HAP-1 (cell line): ENCODE measurements at regions not wholly inside any gene's neighbourhood (a gene's known extent, or its start where the extent isn't known, plus 50 kb on each side); places are given as distances from the start of the nearest gene placed in this dataset.

Experiments used
- DNase-seq, 2 experiments: peaks; one replicate each; pipeline ENCODE4 v3.0.0-alpha.2; 2016 to 2020; ENCODE audit warnings: low spot score in 2 of 2
- H3K27me3 ChIP-seq: fragments of 250-450 bp; sonication (Bioruptor Pico); 2 replicates; pipeline ENCODE4 v1.5.1; 2020; ENCODE audit warnings: low read depth, mild to moderate bottlenecking, moderate library complexity
- H3K36me3 ChIP-seq: fragments of 250-450 bp; sonication (Bioruptor Pico); replicated peaks from 2 replicates; pipeline ENCODE4 v1.5.1; 2020; ENCODE audit warnings: mild to moderate bottlenecking
- H3K4me1 ChIP-seq: fragments of 250-450 bp; sonication (Bioruptor Pico); 2 replicates; pipeline ENCODE4 v1.5.1; 2020; ENCODE audit warnings: mild to moderate bottlenecking
- H3K4me3 ChIP-seq: fragments of 250-450 bp; sonication (Bioruptor Pico); 2 replicates; pipeline ENCODE4 v1.5.1; 2020; ENCODE audit warnings: mild to moderate bottlenecking, moderate library complexity
- H3K9me3 ChIP-seq: fragments of 250-450 bp; sonication (Bioruptor Pico); 2 replicates; pipeline ENCODE4 v1.5.1; 2020; ENCODE audit warnings: mild to moderate bottlenecking, moderate library complexity
- in situ Hi-C: fragments of 300-500 bp; cut with MboI; formaldehyde crosslinking; loops from 3 replicates; pipeline ENCODE4 v1.14.3; 2020; ENCODE audit warnings: low sequenced_read_pairs, inconsistent platforms, mixed read lengths

DNA sequence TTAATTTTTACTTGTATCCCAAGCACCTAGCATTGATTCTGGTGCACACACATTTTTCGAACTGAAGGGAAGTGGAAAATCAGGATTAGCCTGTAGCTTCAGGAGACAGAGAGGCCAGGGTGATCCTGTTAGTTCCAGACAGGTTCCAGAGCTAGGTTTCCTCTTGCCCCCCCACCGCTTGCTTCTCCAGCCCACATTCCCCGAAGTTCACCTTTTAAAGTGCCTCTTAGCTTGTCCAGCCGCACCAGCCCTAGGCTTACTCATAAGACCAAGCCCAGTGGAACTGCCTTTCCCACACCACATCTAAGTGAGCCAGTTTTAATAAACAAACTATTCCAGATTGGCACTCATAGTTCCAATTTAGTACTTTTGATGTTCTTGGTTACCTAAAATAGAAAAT, 898.6 kb upstream of the KLHL29 start:
- H3K27me3 ChIP-seq: no peaks in the 10 kb centered on the region
- no peak for DNase-seq
- no peaks in the 10 kb centered on the region for H3K36me3 ChIP-seq
- in situ Hi-C loops: no loop called here
- H3K4me1 ChIP-seq: no peaks in the 10 kb centered on the region
- no peak overlapping the region for H3K4me3 ChIP-seq
- no peaks in the 10 kb centered on the region for H3K9me3 ChIP-seq

DNA sequence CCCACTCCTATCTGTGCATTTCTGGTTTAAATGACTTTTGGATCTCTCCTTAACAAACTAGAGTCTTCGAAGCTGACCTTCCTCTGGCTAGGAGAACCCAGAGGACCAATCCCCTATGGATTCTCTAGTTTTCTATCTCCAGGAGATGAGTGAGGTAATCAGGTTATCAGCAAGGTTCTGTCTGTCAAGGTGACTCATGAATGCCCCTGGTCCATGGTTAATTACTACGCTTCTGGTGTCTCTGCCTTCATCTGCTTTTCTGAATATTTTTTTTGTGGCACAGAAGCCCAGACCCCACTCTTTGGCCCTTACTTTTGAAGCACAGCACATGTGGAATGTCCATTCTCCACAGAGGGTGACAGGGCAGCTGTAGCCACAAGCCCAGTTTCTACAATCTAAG, 897.9 kb upstream of the KLHL29 start:
- no peaks in the 10 kb centered on the region for H3K4me1 ChIP-seq
- H3K27me3 ChIP-seq: no peaks in the 10 kb centered on the region
- in situ Hi-C loops: no loop called here
- H3K36me3 ChIP-seq: no peaks in the 10 kb centered on the region
- H3K4me3 ChIP-seq: no peak overlapping the region
- no peak for DNase-seq
- H3K9me3 ChIP-seq: no peaks in the 10 kb centered on the region

- H3K9me3 ChIP-seq: no peaks in the 10 kb centered on the region
- in situ Hi-C loops: no loop called here
These were observed 897.4 kb upstream of the KLHL29 start for GRCh38 chr2:22487541-22487940.

GRCh38 chr2:22491442-22491841, 893.5 kb upstream of the KLHL29 start:
- no peaks in the 10 kb centered on the region for H3K9me3 ChIP-seq
- H3K36me3 ChIP-seq: no peaks in the 10 kb centered on the region
- in situ Hi-C loops: no loop called here
- H3K4me1 ChIP-seq: no peaks in the 10 kb centered on the region
- no peaks in the 10 kb centered on the region for H3K27me3 ChIP-seq
- DNase-seq: no peak
- H3K4me3 ChIP-seq: no peak overlapping the region

More at GRCh38 chr2:22487541-22487940, 897.4 kb upstream of the KLHL29 start:
- no peaks in the 10 kb centered on the region for H3K4me1 ChIP-seq
- no peaks in the 10 kb centered on the region for H3K27me3 ChIP-seq
- no peaks in the 10 kb centered on the region for H3K36me3 ChIP-seq
- no peak overlapping the region for H3K4me3 ChIP-seq
- no peak for DNase-seq

- H3K4me3 ChIP-seq: no peak overlapping the region
- H3K27me3 ChIP-seq: no peaks in the 10 kb centered on the region
- no peaks in the 10 kb centered on the region for H3K36me3 ChIP-seq
- in situ Hi-C loops: no loop called here
- H3K4me1 ChIP-seq: no peaks in the 10 kb centered on the region
- DNase-seq: no peak
- no peaks in the 10 kb centered on the region for H3K9me3 ChIP-seq
These were observed 890.8 kb upstream of the KLHL29 start for GRCh38 chr2:22494156-22494555.

GRCh38 chr2:22497064-22497463, 887.9 kb upstream of the KLHL29 start:
- H3K4me3 ChIP-seq: no peak overlapping the region
- in situ Hi-C loops: no loop called here
- no peaks in the 10 kb centered on the region for H3K36me3 ChIP-seq
- H3K9me3 ChIP-seq: no peaks in the 10 kb centered on the region
- H3K4me1 ChIP-seq: no peaks in the 10 kb centered on the region
- no peaks in the 10 kb centered on the region for H3K27me3 ChIP-seq
- no peak for DNase-seq

- Histone ChIP-seq H3K9me3 (no peaks in the 10 kb centered on the region), H3K36me3 (no peaks in the 10 kb centered on the region), H3K4me3 (no peak overlapping the region), H3K27me3 (no peaks in the 10 kb centered on the region), H3K4me1 (no peaks in the 10 kb centered on the region)
- DNase-seq: no peak
- in situ Hi-C loops: no loop called here
These were observed 887.2 kb upstream of the KLHL29 start for GRCh38 chr2:22497789-22498188.

DNA sequence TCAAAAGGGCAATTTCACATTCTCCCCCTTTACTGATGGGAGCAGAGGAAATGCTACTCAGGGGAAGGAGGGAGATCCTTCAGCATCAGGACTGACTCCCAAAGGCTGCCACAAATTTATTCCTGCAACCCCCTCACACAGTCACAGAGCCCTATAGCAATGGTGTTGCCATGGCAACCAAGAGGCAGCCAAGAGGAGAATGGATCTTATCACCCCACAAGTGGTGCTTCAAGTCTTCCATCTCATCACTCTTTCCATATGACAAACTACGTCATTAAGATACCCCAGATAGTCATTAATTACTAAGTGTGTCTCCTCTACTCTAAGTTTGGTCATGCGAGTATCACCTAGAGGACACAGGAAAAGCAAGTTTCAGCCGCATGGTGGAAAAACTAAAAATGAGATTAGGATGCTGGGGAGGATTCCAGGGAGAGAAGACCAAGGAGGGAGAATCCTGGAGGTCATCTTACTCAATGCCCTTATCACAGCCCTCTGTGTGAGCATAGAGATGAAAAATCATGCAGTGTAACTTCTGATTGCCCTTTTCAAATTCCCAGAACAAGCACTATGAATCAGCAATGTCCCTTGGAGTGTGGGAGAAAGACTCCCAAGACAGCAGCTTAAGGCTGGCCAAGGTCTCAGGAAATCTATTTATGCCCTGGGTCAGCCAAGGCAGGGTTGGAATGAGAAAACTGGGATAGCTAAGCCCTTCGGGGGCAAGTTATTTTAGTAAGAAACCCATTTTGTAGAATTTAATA, 885.7 kb upstream of the KLHL29 start:
- Histone ChIP-seq H3K36me3 (no peaks in the 10 kb centered on the region), H3K4me3 (no peak overlapping the region), H3K4me1 (no peaks in the 10 kb centered on the region), H3K27me3 (no peaks in the 10 kb centered on the region), H3K9me3 (no peaks in the 10 kb centered on the region)
- DNase-seq: no peak
- in situ Hi-C loops: no loop called here

- in situ Hi-C loops: no loop called here
- Histone ChIP-seq H3K4me3 (no peak overlapping the region), H3K9me3 (no peaks in the 10 kb centered on the region), H3K27me3 (no peaks in the 10 kb centered on the region), H3K4me1 (no peaks in the 10 kb centered on the region), H3K36me3 (no peaks in the 10 kb centered on the region)
- no peak for DNase-seq
These were observed 884.4 kb upstream of the KLHL29 start for GRCh38 chr2:22500555-22500935.

DNA sequence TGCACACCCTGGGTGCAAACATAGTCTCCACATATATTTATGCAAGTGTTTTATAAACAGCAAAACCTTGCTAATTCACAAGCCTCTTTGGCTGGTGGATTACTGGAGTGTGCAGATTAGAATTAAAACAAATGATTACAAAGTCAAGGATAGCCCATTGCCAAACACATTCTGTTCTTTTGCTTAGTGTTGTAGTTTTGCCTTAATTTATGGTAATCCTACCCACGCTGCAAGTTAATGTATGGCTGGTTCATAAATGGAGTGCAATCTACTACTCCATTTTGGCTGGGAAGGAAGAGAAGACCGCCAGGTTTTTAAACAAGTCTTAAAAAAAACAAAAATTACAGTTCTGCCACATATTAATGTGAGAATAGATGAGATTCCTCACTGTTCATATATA, 883.1 kb upstream of the KLHL29 start:
- H3K4me1 ChIP-seq: no peaks in the 10 kb centered on the region
- H3K9me3 ChIP-seq: no peaks in the 10 kb centered on the region
- in situ Hi-C loops: no loop called here

DNA sequence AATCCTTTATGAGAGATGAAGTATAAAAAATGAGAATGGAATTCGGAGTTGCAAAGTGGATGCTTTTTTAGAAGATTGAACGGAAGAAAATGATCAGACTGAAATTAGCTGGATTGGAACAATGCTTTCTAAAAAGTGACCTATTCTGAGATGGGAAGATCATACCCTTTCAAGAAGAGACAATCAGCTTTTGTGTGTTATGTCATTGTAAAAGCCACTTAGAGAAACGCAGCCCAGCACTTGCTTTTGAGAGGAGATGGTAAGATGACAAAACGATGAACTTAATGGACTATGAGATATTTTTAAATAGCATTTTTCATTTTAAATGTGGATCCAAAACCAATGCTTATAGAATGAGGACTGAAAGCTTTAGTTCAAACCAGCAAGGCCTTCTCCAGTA, 871.4 kb upstream of the KLHL29 start:
- H3K9me3 ChIP-seq: no peaks in the 10 kb centered on the region
- in situ Hi-C loops: no loop called here
- H3K27me3 ChIP-seq: no peaks in the 10 kb centered on the region
- H3K36me3 ChIP-seq: no peaks in the 10 kb centered on the region
- no peak overlapping the region for H3K4me3 ChIP-seq
- H3K4me1 ChIP-seq: no peaks in the 10 kb centered on the region
- no peak for DNase-seq

More for the DNA sequence above, 883.1 kb upstream of the KLHL29 start:
- Histone ChIP-seq H3K4me3 (no peak overlapping the region), H3K27me3 (no peaks in the 10 kb centered on the region), H3K36me3 (no peaks in the 10 kb centered on the region)
- no peak for DNase-seq

- Histone ChIP-seq H3K4me3 (no peak overlapping the region), H3K36me3 (no peaks in the 10 kb centered on the region), H3K9me3 (no peaks in the 10 kb centered on the region), H3K4me1 (no peaks in the 10 kb centered on the region), H3K27me3 (no peaks in the 10 kb centered on the region)
- no peak for DNase-seq
- in situ Hi-C loops: no loop called here
These were observed 867.8 kb upstream of the KLHL29 start for GRCh38 chr2:22517141-22517540.

- Histone ChIP-seq H3K36me3 (no peaks in the 10 kb centered on the region), H3K4me1 (no peaks in the 10 kb centered on the region), H3K27me3 (no peaks in the 10 kb centered on the region), H3K4me3 (no peak overlapping the region), H3K9me3 (no peaks in the 10 kb centered on the region)
- in situ Hi-C loops: no loop called here
- DNase-seq: no peak
These were observed 866.3 kb upstream of the KLHL29 start for GRCh38 chr2:22518641-22519040.

- H3K27me3 ChIP-seq: no peaks in the 10 kb centered on the region
- DNase-seq: no peak
These were observed 864.4 kb upstream of the KLHL29 start for GRCh38 chr2:22520369-22521288.

More at GRCh38 chr2:22520369-22521288, 864.4 kb upstream of the KLHL29 start:
- H3K4me1 ChIP-seq: no peaks in the 10 kb centered on the region
- in situ Hi-C loops: no loop called here
- H3K36me3 ChIP-seq: no peaks in the 10 kb centered on the region
- H3K9me3 ChIP-seq: no peaks in the 10 kb centered on the region; the same call in 1 of the 2 replicates
- H3K4me3 ChIP-seq: no peak overlapping the region
